HAP-1 (cell line): ENCODE measurements at regions not wholly inside any gene's neighbourhood (a gene's known extent, or its start where the extent isn't known, plus 50 kb on each side); places are given as distances from the start of the nearest gene placed in this dataset.

ENCODE experiments used
- DNase-seq, 2 experiments: peaks; one replicate each; pipeline ENCODE4 v3.0.0-alpha.2; 2016 to 2020; ENCODE audit warnings: low spot score in 2 of 2
- H3K27me3 ChIP-seq: fragments of 250-450 bp; sonication (Bioruptor Pico); 2 replicates; pipeline ENCODE4 v1.5.1; 2020; ENCODE audit warnings: low read depth, mild to moderate bottlenecking, moderate library complexity
- H3K36me3 ChIP-seq: fragments of 250-450 bp; sonication (Bioruptor Pico); replicated peaks from 2 replicates; pipeline ENCODE4 v1.5.1; 2020; ENCODE audit warnings: mild to moderate bottlenecking
- H3K4me1 ChIP-seq: fragments of 250-450 bp; sonication (Bioruptor Pico); 2 replicates; pipeline ENCODE4 v1.5.1; 2020; ENCODE audit warnings: mild to moderate bottlenecking
- H3K4me3 ChIP-seq: fragments of 250-450 bp; sonication (Bioruptor Pico); 2 replicates; pipeline ENCODE4 v1.5.1; 2020; ENCODE audit warnings: mild to moderate bottlenecking, moderate library complexity
- H3K9me3 ChIP-seq: fragments of 250-450 bp; sonication (Bioruptor Pico); 2 replicates; pipeline ENCODE4 v1.5.1; 2020; ENCODE audit warnings: mild to moderate bottlenecking, moderate library complexity
- in situ Hi-C: fragments of 300-500 bp; cut with MboI; formaldehyde crosslinking; loops from 3 replicates; pipeline ENCODE4 v1.14.3; 2020; ENCODE audit warnings: low sequenced_read_pairs, inconsistent platforms, mixed read lengths

DNA sequence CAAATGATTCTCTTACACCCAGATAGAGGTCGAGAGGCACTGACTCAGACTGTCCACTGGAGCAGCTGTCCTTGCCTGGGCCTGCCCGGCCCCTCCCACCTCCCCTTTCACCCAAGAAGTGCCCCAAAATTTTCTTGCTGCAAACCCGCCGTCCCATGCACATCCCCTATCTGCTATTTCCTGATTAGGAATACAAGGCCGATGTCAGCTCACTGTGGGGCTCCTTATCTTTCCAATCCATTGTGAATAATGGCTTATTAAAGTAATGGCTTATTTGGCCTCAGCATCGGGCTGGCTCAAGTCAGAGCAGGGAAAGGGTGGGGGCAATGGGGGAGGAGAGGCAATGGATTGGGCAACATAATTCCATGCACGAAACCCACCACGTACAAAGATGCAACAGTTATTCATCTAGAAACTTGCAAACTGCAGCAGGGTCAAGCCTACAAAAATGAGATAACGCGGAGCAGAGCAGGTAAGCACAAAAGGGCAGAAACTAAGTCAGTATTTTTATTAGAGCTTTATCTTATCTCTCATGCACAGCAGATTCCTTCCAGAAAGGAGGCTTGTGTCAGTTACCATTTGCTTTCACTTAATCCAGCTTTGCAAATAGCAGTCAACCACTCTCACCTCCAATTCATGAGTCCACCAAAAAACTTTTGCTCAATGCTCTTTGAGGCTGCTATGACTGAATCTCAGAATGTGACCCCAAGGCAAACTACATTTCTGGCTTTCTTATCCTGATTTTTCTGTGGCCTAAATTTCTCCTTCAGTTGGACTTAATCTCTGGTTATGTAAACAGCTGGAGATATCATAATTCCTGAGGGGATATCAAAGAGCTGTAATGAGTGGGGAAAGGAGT, 138.2 kb upstream of the OSMR start:
- in situ Hi-C loops: no loop called here
- DNase-seq: no peak

DNA sequence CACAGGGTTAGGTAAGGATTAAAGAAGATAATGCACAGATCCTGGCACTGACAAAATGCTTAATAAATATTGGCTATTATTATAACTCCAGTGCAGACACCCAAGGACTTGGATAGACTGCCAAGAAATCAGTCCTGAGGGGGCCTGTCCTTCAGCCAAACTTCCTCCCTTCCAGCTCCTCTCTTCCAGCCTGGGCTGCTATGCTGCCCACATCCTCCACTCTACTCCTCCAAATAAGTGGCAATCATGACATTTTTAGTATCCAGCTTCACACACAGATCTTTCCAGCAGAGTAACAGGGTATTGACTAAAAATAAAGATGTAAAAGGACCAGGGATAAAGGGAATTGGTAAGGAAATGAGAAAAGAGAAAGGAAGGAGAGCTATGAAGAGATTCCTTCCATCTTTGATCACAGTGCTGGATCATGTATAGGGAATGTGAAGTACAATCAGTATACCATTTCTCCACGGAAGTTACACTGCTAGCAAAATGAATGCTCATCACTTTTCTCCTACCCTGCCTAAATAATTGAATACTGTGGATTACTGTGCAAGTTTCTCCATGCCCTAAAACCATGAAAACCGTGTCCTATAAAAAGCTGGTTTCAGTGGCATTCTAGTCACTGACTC, 136.0 kb upstream of the OSMR start:
- DNase-seq: no peak

More for the DNA sequence above, 138.2 kb upstream of the OSMR start:
- Histone ChIP-seq H3K4me1 (no peaks in the 10 kb centered on the region), H3K36me3 (no peaks in the 10 kb centered on the region), H3K4me3 (no peak overlapping the region), H3K27me3 (0 out of 2 replicates have a peak, but pooled peaks cover 3% of the 10 kb centered on the region), H3K9me3 (no peaks in the 10 kb centered on the region)

DNA sequence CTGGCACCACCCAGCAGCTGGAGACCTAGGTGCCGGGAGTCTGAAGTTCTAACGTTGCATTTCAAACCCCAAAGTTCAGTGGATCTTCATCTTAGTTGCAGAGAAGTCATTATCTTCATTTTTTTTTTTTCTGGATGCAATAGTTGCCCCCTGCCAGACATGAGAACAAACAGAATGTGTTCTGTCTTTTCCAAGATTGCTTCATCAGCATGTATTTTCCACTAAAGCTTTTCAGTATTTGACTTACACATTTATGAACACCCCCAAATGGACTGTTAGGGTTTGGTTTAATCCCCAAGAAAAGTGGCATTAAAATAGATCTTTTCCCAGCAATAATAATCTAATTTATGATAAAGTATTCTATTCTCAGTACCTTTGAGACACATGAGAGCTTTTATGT, 135.2 kb upstream of the OSMR start:
- H3K27me3 ChIP-seq: 0 out of 2 replicates have a peak, but pooled peaks cover 3% of the 10 kb centered on the region
- no peaks in the 10 kb centered on the region for H3K9me3 ChIP-seq
- no peaks in the 10 kb centered on the region for H3K4me1 ChIP-seq
- DNase-seq: no peak
- no peaks in the 10 kb centered on the region for H3K36me3 ChIP-seq
- H3K4me3 ChIP-seq: no peak overlapping the region
- in situ Hi-C loops: no loop called here

More for the DNA sequence above, 136.0 kb upstream of the OSMR start:
- Histone ChIP-seq H3K9me3 (no peaks in the 10 kb centered on the region), H3K4me1 (no peaks in the 10 kb centered on the region), H3K4me3 (no peak overlapping the region), H3K36me3 (no peaks in the 10 kb centered on the region), H3K27me3 (0 out of 2 replicates have a peak, but pooled peaks cover 3% of the 10 kb centered on the region)
- in situ Hi-C loops: no loop called here

DNA sequence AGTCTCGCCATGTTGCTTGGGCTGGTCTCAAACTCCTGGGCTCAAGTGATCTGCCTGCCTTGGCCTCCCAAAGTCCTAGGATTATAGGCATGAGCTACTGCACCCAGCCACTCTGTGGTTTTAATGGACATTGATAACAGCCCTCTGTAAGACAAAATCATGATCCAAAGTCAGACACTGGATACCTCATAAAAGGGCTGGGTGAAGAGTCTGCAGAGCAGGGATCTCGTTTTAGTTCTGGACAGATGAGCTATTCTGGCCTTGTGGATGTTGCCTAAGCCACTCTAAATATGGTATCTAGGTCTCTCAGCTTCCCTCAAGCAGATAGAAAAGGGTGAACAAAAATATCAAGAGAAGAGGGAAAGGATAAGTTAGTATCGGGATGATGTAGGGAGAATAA, 133.4 kb upstream of the OSMR start:
- no peak for DNase-seq
- no peaks in the 10 kb centered on the region for H3K36me3 ChIP-seq
- H3K4me3 ChIP-seq: no peak overlapping the region
- H3K9me3 ChIP-seq: no peaks in the 10 kb centered on the region
- H3K27me3 ChIP-seq: 0 out of 2 replicates have a peak, but pooled peaks cover 3% of the 10 kb centered on the region
- no peaks in the 10 kb centered on the region for H3K4me1 ChIP-seq
- in situ Hi-C loops: no loop called here

DNA sequence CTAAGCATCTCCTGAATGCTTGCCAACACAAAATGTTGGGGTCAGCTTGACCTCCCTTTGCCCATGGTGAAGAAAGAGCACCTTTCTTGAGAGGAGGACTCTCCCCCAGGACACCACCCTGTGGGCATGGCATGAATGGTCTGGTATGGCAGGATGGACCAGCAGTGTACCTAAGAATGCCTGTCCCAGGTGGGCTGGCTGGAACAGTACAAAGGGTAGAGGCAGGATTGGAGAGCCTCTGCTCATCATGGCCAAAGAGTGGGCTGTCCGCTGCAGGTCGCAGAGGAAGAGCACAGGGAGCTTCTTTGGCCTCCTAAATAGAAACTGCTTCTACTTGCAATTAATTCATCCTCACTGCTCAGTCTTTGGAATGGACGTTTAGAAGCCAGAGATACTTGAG, 131.6 kb upstream of the OSMR start:
- H3K9me3 ChIP-seq: no peaks in the 10 kb centered on the region
- H3K27me3 ChIP-seq: 0 out of 2 replicates have a peak, but pooled peaks cover 3% of the 10 kb centered on the region
- in situ Hi-C loops: no loop called here
- DNase-seq: no peak
- no peak overlapping the region for H3K4me3 ChIP-seq
- H3K36me3 ChIP-seq: no peaks in the 10 kb centered on the region
- H3K4me1 ChIP-seq: no peaks in the 10 kb centered on the region

DNA sequence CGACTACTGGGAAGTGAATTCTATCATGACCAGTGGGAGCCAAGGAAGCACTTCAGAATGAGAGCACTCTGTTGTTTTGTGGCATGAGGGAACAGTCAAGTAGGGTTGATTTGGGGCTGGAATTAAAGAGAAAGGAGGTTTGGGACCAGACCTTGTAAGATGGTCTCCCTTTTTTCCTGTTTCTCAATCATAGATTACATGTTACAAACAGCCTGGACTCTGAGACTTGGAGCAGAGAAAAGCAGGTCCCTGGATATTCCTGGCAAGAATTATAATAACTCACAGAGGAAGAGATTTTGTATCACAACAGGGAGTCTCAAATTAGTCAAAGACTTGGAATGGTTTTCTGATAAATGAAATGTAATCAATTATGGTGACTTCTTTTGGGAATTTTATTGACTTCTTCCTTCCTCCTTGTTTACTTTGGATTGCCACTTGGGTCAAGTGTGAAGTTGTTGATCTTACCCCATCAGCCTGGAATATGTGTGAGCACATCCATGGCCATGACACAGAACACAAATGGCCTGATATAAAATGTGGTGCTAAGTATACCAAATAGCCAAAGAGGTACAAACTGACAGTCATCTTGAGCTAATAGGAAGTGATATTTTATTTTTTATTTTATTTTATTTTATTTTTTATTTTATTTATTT, 131.0 kb upstream of the OSMR start:
- no peaks in the 10 kb centered on the region for H3K9me3 ChIP-seq
- no peak overlapping the region for H3K4me3 ChIP-seq
- in situ Hi-C loops: no loop called here
- H3K4me1 ChIP-seq: no peaks in the 10 kb centered on the region
- H3K27me3 ChIP-seq: 0 out of 2 replicates have a peak, but pooled peaks cover 3% of the 10 kb centered on the region
- H3K36me3 ChIP-seq: no peaks in the 10 kb centered on the region
- no peak for DNase-seq

DNA sequence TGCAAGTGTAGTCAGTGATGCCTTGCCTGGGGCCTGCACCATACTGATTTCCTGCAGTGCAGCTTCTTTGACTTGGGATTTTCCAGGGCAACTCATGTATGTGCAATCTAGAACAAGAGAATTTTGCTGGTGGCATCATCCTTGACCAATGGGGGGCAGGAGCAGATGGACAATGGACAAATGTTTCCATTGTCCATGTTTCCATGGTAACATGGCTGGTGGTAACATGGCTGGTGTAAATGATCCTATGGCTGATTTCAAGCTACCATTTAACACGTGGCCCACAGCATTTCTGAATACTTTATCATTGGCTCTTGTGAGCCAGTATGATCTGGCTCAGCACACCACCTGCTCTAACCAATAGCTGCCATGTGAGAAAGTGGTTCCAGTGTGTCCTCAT, 130.1 kb upstream of the OSMR start:
- no peak for DNase-seq

DNA sequence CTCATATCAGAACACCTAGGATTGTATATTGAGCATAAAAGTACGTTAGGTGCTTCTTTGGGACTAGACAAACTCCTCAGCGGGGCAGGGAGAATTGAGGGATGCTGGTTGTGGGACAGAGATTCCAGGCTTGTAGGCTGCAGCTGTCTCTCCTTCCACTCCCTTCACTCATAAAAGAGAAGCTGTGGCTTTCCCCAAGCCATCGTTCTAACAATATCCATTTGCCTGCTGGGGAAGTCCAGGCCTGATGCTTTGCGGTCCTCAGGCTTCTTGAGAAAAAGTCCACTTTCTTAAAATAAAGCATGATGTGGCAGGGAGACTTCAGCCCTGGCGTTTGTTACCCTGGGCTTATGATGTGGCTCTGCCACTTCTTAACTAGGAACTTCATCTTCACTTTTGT, 129.3 kb upstream of the OSMR start:
- no peaks in the 10 kb centered on the region for H3K9me3 ChIP-seq
- H3K27me3 ChIP-seq: no peaks in the 10 kb centered on the region
- in situ Hi-C loops: no loop called here
- no peak overlapping the region for H3K4me3 ChIP-seq
- no peak for DNase-seq
- H3K36me3 ChIP-seq: no peaks in the 10 kb centered on the region
- H3K4me1 ChIP-seq: no peaks in the 10 kb centered on the region

More for the DNA sequence above, 130.1 kb upstream of the OSMR start:
- H3K36me3 ChIP-seq: no peaks in the 10 kb centered on the region
- H3K4me3 ChIP-seq: no peak overlapping the region
- no peaks in the 10 kb centered on the region for H3K4me1 ChIP-seq
- H3K27me3 ChIP-seq: no peaks in the 10 kb centered on the region
- in situ Hi-C loops: no loop called here
- no peaks in the 10 kb centered on the region for H3K9me3 ChIP-seq

DNA sequence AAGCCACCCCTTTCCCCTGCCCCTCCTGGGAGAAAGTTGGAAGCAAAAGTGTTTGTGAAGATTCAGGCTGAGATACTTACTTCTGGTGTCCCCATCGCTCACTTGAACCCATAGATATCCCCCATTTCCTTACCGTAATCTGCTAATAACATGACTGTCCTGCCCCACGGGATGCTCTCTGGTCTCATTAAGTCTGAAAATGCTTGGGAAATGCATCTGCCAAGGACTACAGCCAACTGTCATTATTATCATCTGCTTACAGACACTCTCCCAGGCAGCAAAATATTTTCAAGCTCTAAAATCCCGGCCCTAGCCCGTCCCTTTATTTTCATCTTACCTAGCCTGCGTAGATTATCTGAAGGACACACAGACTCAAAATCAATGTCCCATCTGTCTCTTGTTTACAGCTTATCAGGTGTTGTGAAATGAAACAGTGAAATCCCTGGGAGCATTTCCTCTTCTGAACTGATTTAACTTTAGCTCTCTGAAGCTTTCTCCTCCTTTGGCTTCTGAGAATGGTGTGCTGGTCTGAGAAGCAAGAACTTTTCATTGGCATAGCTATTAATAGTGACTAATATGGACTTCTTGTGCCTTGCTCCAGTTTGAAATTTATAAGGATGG, 126.9 kb upstream of the OSMR start:
- Histone ChIP-seq H3K27me3 (no peaks in the 10 kb centered on the region), H3K4me3 (no peak overlapping the region), H3K4me1 (no peaks in the 10 kb centered on the region), H3K36me3 (no peaks in the 10 kb centered on the region), H3K9me3 (no peaks in the 10 kb centered on the region)
- DNase-seq: no peak
- in situ Hi-C loops: no loop called here

DNA sequence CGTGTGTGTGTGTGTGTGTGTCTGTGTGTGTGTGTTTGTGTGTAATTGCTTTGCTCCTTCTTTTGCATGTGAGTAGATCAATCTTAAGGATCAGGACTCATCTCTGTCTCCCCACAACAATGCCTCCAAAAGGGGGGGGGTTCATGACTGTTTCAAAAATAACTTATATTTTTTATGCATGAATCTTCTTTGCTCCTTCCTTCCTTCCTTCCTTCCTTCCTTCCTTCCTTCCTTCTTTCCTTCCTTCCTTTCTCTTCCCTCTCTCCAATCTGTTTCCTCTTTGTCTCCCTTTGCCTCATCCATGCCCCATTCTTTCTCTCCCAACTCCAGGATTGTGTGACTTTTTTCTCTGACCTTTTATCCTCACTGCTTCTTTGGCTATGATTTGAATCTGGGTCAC, 126.4 kb upstream of the OSMR start:
- H3K27me3 ChIP-seq: no peaks in the 10 kb centered on the region
- in situ Hi-C loops: no loop called here
- DNase-seq: no peak
- H3K4me1 ChIP-seq: no peaks in the 10 kb centered on the region
- H3K4me3 ChIP-seq: no peak overlapping the region
- H3K36me3 ChIP-seq: no peaks in the 10 kb centered on the region
- no peaks in the 10 kb centered on the region for H3K9me3 ChIP-seq

DNA sequence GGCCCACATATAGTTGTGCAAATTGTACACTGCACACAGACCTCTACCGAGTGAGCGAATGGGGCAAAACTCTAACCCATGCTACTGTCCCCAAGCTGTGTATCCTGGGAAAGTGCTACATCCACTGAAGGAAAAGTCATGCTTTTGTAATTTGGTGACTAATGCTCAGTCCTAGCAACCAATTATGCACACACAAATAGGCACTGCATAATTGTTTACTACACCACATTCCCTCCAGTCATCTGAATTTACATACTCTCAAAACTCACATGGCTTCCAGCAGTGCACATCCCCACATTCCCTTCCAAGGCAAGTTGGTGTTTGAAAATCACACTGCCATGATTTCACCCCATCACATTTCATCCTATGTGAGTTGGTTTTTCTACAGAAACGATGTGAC, 125.9 kb upstream of the OSMR start:
- H3K4me3 ChIP-seq: no peak overlapping the region
- no peaks in the 10 kb centered on the region for H3K36me3 ChIP-seq
- H3K27me3 ChIP-seq: no peaks in the 10 kb centered on the region
- H3K9me3 ChIP-seq: no peaks in the 10 kb centered on the region
- no peaks in the 10 kb centered on the region for H3K4me1 ChIP-seq
- in situ Hi-C loops: no loop called here
- no peak for DNase-seq

DNA sequence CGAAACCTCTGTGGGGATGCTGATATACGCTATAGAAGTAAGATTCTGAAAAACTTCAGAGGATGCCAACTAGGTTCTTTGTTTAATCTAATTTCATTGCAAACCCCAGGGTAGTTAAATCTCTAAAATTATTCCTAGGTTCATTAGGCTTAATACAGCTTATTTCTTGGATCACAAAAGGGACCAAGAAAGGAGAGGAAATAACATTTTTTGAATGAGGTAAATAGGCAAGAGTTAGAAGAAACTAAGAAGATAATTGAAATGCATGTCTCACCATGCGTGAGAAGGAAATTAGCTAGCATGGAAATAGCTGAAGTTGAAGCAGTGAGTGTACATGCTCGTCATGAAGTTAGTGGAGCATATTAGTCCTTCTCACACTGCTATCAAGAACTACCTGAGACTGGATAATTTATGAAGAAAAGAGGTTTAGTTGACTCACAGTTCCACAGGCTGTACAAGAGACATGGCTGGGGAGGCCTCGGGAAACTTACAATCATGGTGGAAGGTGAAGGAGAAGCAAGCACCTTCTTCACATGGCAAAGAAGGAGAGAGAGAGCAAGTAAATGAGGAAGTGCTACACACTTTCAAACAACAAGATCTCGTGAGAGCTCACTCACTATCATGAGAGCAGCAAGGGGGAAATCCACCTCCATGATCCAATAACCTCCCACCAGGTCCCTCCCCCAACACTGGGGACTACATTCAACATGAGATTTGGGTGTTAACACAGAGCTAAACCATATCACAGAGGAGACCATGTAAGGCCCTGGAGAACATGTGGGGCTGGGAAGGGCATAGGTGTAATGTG, 125.1 kb upstream of the OSMR start:
- H3K27me3 ChIP-seq: no peaks in the 10 kb centered on the region
- no peaks in the 10 kb centered on the region for H3K4me1 ChIP-seq
- in situ Hi-C loops: no loop called here
- no peaks in the 10 kb centered on the region for H3K9me3 ChIP-seq
- H3K4me3 ChIP-seq: no peak overlapping the region
- no peaks in the 10 kb centered on the region for H3K36me3 ChIP-seq
- DNase-seq: no peak

DNA sequence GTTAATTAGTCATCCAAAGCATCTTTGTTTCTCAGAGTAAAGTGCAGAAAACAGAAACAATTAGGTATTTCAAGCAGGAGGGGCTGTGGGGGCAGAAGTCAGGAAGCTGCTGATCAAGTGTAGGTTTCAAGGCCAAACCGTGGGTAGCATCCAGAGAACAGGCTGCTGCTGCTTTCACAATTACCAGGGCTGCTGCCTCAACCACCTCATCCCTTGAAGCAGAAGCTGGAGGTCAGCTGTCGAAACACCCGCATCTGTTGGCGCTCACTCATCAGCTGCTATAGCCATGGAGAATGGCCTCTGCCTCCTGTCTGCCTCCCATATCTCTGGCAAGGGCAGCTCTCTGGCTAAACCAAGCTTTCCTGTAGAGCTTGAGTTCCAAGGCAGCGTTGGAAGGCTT, 122.9 kb upstream of the OSMR start:
- Histone ChIP-seq H3K4me3 (no peak overlapping the region), H3K27me3 (no peaks in the 10 kb centered on the region), H3K4me1 (no peaks in the 10 kb centered on the region), H3K9me3 (no peaks in the 10 kb centered on the region), H3K36me3 (no peaks in the 10 kb centered on the region)
- no peak for DNase-seq
- in situ Hi-C loops: no loop called here
